Effector memory CD8-positive, alpha-beta T cell (primary cell): ENCODE measurements at regions not wholly inside any gene's neighbourhood (a gene's known extent, or its start where the extent isn't known, plus 50 kb on each side); places are given as distances from the start of the nearest gene placed in this dataset.
A peak's percentile ranks its signal among the peaks of the same experiment; 100 is the strongest.

Experiments used
- ATAC-seq: fragments of 150-1000 bp; cut with Tn5 transposase; replicated peaks from 2 replicates; pipeline ENCODE4 v1.10.0; 2021; ENCODE audit warnings: mild to moderate bottlenecking, moderate library complexity
- DNase-seq, 3 experiments: peaks; one replicate each; pipeline ENCODE4 v3.0.0; 2021
- H3K27ac Mint-ChIP-seq, 2 donors: one replicate each; pipeline ENCODE4 v1.8.0; 2022; ENCODE audit warnings: mild to moderate bottlenecking in 2 of 2, mixed read lengths in 2 of 2, moderate library complexity in 2 of 2
- H3K27me3 Mint-ChIP-seq, 2 donors: one replicate each; pipeline ENCODE4 v1.8.0; 2022; ENCODE audit warnings: mixed read lengths in 2 of 2
- H3K36me3 Mint-ChIP-seq: one replicate; pipeline ENCODE4 v1.8.0; 2022; ENCODE audit warnings: mild to moderate bottlenecking, moderate library complexity, mixed read lengths; ENCODE audit not compliant: insufficient read depth
- H3K4me1 Mint-ChIP-seq, 2 donors: one replicate each; pipeline ENCODE4 v1.8.0; 2022; ENCODE audit warnings: low read depth in 2 of 2, mixed read lengths in 2 of 2
- H3K4me3 Mint-ChIP-seq, 2 donors: one replicate each; pipeline ENCODE4 v1.8.0; 2022; ENCODE audit warnings: mild to moderate bottlenecking in 2 of 2, mixed read lengths in 2 of 2, moderate library complexity in 2 of 2
- H3K9me3 Mint-ChIP-seq, 2 donors: one replicate each; pipeline ENCODE4 v1.8.0; 2022; ENCODE audit warnings: mixed read lengths in 2 of 2

- DNase-seq (no peak), ATAC-seq (no peak)
- H3K27me3 Mint-ChIP-seq = peaks cover 0 to 6% of the 10 kb centered on the region in 2 donors
- H3K36me3 Mint-ChIP-seq = peaks cover 2% of the 10 kb centered on the region
- H3K9me3 Mint-ChIP-seq = no peaks in the 10 kb centered on the region
- no peaks in the 10 kb centered on the region for H3K4me1 Mint-ChIP-seq
- H3K27ac Mint-ChIP-seq = peak overlapping the region in 1 of 2 donors; percentile 23
- H3K4me3 Mint-ChIP-seq = no peak overlapping the region
These were observed 135.9 kb upstream of the SLC1A4 start for GRCh38 chr2:64853306-64853705.

GRCh38 chr2:64853894-64854293 is 135.3 kb upstream of the SLC1A4 start:
- no peak overlapping the region for H3K27ac Mint-ChIP-seq
- H3K4me1 Mint-ChIP-seq = no peaks in the 10 kb centered on the region
- ATAC-seq = no peak
- H3K9me3 Mint-ChIP-seq = no peaks in the 10 kb centered on the region
- DNase-seq = no peak
- peaks cover 0 to 12% of the 10 kb centered on the region in 2 donors for H3K27me3 Mint-ChIP-seq
- peaks cover 2% of the 10 kb centered on the region for H3K36me3 Mint-ChIP-seq
- no peak overlapping the region for H3K4me3 Mint-ChIP-seq

- no peak for ATAC-seq
- Mint-ChIP-seq H3K4me3 (no peak overlapping the region), H3K27me3 (peaks cover 0 to 14% of the 10 kb centered on the region in 2 donors), H3K9me3 (no peaks in the 10 kb centered on the region), H3K36me3 (peaks cover 2% of the 10 kb centered on the region), H3K27ac (no peak overlapping the region), H3K4me1 (no peaks in the 10 kb centered on the region)
- no peak for DNase-seq
These were observed 134.4 kb upstream of the SLC1A4 start for GRCh38 chr2:64854773-64855237.

GRCh38 chr2:64857581-64858471 is 131.4 kb upstream of the SLC1A4 start:
- ATAC-seq (no peak), DNase-seq (no peak)
- no peak overlapping the region for H3K27ac Mint-ChIP-seq
- no peaks in the 10 kb centered on the region for H3K9me3 Mint-ChIP-seq
- peaks cover 2% of the 10 kb centered on the region for H3K36me3 Mint-ChIP-seq
- no peaks in the 10 kb centered on the region for H3K4me1 Mint-ChIP-seq
- no peak overlapping the region for H3K4me3 Mint-ChIP-seq
- H3K27me3 Mint-ChIP-seq = peaks cover 0 to 14% of the 10 kb centered on the region in 2 donors

GRCh38 chr2:64858541-64859311 is 130.5 kb upstream of the SLC1A4 start:
- no peak for DNase-seq
- H3K27me3 Mint-ChIP-seq = peaks cover 0 to 14% of the 10 kb centered on the region in 2 donors
- H3K4me3 Mint-ChIP-seq = peak overlapping the region in 1 of 2 donors; percentile 9
- no peak for ATAC-seq
- H3K9me3 Mint-ChIP-seq = no peaks in the 10 kb centered on the region
- H3K4me1 Mint-ChIP-seq = no peaks in the 10 kb centered on the region
- peaks cover 2% of the 10 kb centered on the region for H3K36me3 Mint-ChIP-seq
- no peak overlapping the region for H3K27ac Mint-ChIP-seq

- Mint-ChIP-seq H3K4me3 (peak overlapping the region in 1 of 2 donors; percentile 9), H3K4me1 (no peaks in the 10 kb centered on the region), H3K27me3 (peaks cover 0 to 14% of the 10 kb centered on the region in 2 donors), H3K36me3 (no peaks in the 10 kb centered on the region), H3K9me3 (no peaks in the 10 kb centered on the region), H3K27ac (no peak overlapping the region)
- DNase-seq (no peak), ATAC-seq (peak; percentile 40)
These were observed 129.6 kb upstream of the SLC1A4 start for GRCh38 chr2:64859312-64860212.

- H3K27me3 Mint-ChIP-seq = peaks cover 0 to 14% of the 10 kb centered on the region in 2 donors
- no peaks in the 10 kb centered on the region for H3K9me3 Mint-ChIP-seq
- no peak overlapping the region for H3K27ac Mint-ChIP-seq
- no peaks in the 10 kb centered on the region for H3K36me3 Mint-ChIP-seq
- H3K4me3 Mint-ChIP-seq = no peak overlapping the region
- DNase-seq (no peak), ATAC-seq (no peak)
- H3K4me1 Mint-ChIP-seq = no peaks in the 10 kb centered on the region
These were observed 128.8 kb upstream of the SLC1A4 start for GRCh38 chr2:64860276-64860885.

GRCh38 chr2:64860936-64861335 is 128.3 kb upstream of the SLC1A4 start:
- DNase-seq (no peak), ATAC-seq (no peak)
- Mint-ChIP-seq H3K27ac (no peak overlapping the region), H3K36me3 (no peaks in the 10 kb centered on the region), H3K4me1 (no peaks in the 10 kb centered on the region), H3K27me3 (peaks cover 0 to 14% of the 10 kb centered on the region in 2 donors), H3K4me3 (no peak overlapping the region), H3K9me3 (no peaks in the 10 kb centered on the region)

GRCh38 chr2:64861452-64862397 is 127.5 kb upstream of the SLC1A4 start:
- no peaks in the 10 kb centered on the region for H3K4me1 Mint-ChIP-seq
- no peak overlapping the region for H3K27ac Mint-ChIP-seq

GRCh38 chr2:64862623-64863022 is 126.6 kb upstream of the SLC1A4 start:
- H3K27me3 Mint-ChIP-seq = peaks cover 10 to 24% of the 10 kb centered on the region in 2 donors
- H3K27ac Mint-ChIP-seq = no peak overlapping the region
- H3K4me3 Mint-ChIP-seq = no peak overlapping the region
- DNase-seq (no peak), ATAC-seq (peak; percentile 18)
- peaks cover 3% of the 10 kb centered on the region for H3K36me3 Mint-ChIP-seq
- H3K4me1 Mint-ChIP-seq = no peaks in the 10 kb centered on the region
- no peaks in the 10 kb centered on the region for H3K9me3 Mint-ChIP-seq

More at GRCh38 chr2:64861452-64862397, 127.5 kb upstream of the SLC1A4 start:
- Mint-ChIP-seq H3K27me3 (peaks cover 7 to 19% of the 10 kb centered on the region in 2 donors), H3K36me3 (peaks cover 3% of the 10 kb centered on the region), H3K4me3 (no peak overlapping the region), H3K9me3 (no peaks in the 10 kb centered on the region)
- ATAC-seq = no peak
- no peak for DNase-seq

GRCh38 chr2:64863097-64863820 is 125.9 kb upstream of the SLC1A4 start:
- no peak overlapping the region for H3K27ac Mint-ChIP-seq
- no peaks in the 10 kb centered on the region for H3K4me1 Mint-ChIP-seq
- ATAC-seq (no peak), DNase-seq (no peak)
- H3K9me3 Mint-ChIP-seq = no peaks in the 10 kb centered on the region
- H3K36me3 Mint-ChIP-seq = peaks cover 7% of the 10 kb centered on the region
- H3K27me3 Mint-ChIP-seq = peaks cover 10 to 22% of the 10 kb centered on the region in 2 donors
- H3K4me3 Mint-ChIP-seq = no peak overlapping the region
